GM12873 (cell line): ENCODE measurements at regions not wholly inside any gene's neighbourhood (a gene's known extent, or its start where the extent isn't known, plus 50 kb on each side); places are given as distances from the start of the nearest gene placed in this dataset.

Experiments used
- TF ChIP-seq, protein P1 (sequence below): IDR thresholded peaks from 2 replicates; pipeline ENCODE4 v1.5.1; 2012; ENCODE audit warnings: low read depth, mild to moderate bottlenecking, moderate library complexity, low read length, control low read depth; ENCODE audit not compliant: insufficient read depth; ENCODE audit errors: missing control alignments

- TF ChIP-seq, protein P1, sequence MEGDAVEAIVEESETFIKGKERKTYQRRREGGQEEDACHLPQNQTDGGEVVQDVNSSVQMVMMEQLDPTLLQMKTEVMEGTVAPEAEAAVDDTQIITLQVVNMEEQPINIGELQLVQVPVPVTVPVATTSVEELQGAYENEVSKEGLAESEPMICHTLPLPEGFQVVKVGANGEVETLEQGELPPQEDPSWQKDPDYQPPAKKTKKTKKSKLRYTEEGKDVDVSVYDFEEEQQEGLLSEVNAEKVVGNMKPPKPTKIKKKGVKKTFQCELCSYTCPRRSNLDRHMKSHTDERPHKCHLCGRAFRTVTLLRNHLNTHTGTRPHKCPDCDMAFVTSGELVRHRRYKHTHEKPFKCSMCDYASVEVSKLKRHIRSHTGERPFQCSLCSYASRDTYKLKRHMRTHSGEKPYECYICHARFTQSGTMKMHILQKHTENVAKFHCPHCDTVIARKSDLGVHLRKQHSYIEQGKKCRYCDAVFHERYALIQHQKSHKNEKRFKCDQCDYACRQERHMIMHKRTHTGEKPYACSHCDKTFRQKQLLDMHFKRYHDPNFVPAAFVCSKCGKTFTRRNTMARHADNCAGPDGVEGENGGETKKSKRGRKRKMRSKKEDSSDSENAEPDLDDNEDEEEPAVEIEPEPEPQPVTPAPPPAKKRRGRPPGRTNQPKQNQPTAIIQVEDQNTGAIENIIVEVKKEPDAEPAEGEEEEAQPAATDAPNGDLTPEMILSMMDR, result no peak
These were observed 358.0 kb downstream of the C16orf95 start for GRCh38 chr16:86959091-86959651.

- TF ChIP-seq, protein P1, result no peak
These were observed 357.5 kb downstream of the C16orf95 start for GRCh38 chr16:86959729-86960128.

- TF ChIP-seq, protein P1, result no peak
These were observed 356.9 kb downstream of the C16orf95 start for GRCh38 chr16:86960266-86960665.

- TF ChIP-seq, protein P1, result no peak
These were observed 356.0 kb downstream of the C16orf95 start for GRCh38 chr16:86961171-86961601.

DNA sequence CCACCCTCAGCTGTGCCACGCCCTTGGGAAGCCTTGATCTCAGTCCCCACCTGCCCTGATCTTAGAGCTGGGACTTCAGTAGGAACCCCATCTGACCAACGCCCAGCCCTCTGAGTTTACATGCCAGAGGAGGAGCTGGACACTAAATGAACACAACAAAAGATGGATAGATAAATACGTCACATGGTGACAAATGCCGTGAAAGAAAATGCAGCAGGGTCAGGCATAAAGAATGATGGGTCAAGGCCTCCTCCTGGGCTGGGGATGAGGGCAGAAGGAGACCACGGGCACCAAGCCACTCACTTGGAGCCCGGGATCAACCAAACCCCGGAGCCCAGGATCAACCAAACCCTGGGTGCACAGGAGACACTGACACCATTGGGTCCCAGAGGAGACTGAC lies 354.9 kb downstream of the C16orf95 start:
- TF ChIP-seq, protein P1, result no peak

DNA sequence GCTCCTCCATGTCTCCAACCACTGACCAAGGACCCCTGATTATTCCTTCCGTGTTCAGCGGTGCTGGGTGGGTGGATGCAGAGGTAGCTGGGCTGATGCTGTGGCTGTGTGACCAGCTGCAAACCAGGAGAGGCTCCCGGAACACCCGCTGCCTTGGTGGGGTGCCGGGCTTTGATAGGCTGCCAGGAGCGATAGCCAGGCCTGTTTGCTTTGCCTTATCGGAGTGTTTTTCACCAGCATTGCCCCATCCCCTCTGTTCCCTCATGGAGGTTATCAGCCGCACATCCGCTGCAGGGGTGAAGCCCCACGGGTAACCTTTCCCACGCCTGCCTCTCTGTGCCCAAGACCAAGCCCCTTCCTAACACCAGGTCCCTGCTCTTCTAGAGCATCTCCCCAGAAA lies 354.3 kb downstream of the C16orf95 start:
- TF ChIP-seq, protein P1, result no peak

DNA sequence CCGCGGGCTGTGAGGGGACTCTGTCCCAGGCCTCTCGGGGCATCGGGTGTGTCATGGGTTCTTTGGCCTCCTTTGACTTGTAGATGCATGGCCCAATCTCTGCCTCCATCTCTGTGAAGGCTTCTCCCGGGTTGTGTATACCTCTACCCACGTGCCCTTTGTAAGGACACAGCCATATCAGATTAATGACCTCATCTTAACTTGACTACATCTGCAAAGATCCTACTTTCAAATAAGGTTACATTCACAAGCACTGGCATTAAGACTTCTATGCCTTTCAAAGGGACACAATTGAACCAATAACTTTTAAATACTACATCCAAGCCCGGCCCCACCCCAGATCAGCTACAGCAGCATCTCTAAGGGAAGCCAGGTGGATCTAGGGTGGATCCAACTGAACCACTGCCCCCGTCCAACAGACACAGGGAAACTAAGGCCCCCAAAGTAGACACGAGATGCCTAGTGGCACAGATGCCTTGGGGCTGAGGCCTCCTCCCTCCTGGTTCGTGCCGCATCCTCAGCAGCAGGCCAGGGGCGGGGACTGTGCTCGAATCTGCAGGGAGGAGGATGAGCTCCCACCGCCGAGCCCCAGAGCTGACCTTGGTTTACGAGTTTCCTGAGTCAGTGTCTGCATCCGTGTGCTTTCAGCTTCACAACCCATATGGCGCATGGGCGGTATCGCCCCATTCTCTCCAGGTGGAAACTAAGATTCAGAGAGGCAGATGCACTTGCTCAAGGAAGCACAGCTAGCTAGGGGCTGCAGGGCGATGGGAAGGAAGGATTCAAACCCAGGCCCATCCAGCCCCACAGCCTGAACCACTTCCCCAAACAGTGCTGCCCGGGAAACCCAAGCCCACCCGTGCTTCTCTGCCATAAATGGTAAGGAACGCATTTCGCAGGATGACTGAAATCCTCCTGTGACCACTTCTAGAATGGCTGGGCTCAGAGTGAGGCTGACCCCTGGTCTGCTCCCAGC lies 353.3 kb downstream of the C16orf95 start:
- TF ChIP-seq, protein P1, result no peak
